Neural cell (in vitro differentiated cells): ENCODE measurements at regions not wholly inside any gene's neighbourhood (a gene's known extent, or its start where the extent isn't known, plus 50 kb on each side); places are given as distances from the start of the nearest gene placed in this dataset.
A peak's percentile ranks its signal among the peaks of the same experiment; 100 is the strongest.

Experiments
- H2AFZ ChIP-seq: fragments of 200-600, 300-800 bp; sonication (generic), shearing (Covaris generic); 2 replicates; pipeline ENCODE4 v1.6.0; 2014; ENCODE audit warnings: low read depth, mild to moderate bottlenecking, antibody characterized with exemption, low read length, moderate library complexity
- H3F3A ChIP-seq: fragments of 200-600 bp; shearing (Covaris generic); 2 replicates; pipeline ENCODE4 v1.6.1; 2016; ENCODE audit warnings: mild to moderate bottlenecking, moderate library complexity, mixed read lengths, antibody characterized with exemption, low read length; ENCODE audit not compliant: insufficient read depth, poor library complexity, severe bottlenecking
- H3K27ac ChIP-seq: fragments of 200-600, 300-800 bp; sonication (generic), shearing (Covaris generic); 2 replicates; pipeline ENCODE4 v1.5.1; 2014; ENCODE audit warnings: mild to moderate bottlenecking, low read length, moderate library complexity
- H3K27me3 ChIP-seq: fragments of 300-800, 200-600 bp; sonication (generic), shearing (Covaris generic); 2 replicates; pipeline ENCODE4 v1.6.0; 2014; ENCODE audit warnings: mild to moderate bottlenecking, low read depth, low read length, moderate library complexity; ENCODE audit not compliant: insufficient read depth
- H3K36me3 ChIP-seq: fragments of 300-800, 200-600 bp; sonication (generic), shearing (Covaris generic); 2 replicates; pipeline ENCODE4 v1.5.1; 2014; ENCODE audit warnings: mild to moderate bottlenecking, antibody characterized with exemption, low read length, moderate library complexity; ENCODE audit not compliant: insufficient read depth
- H3K4me2 ChIP-seq: fragments of 300-800, 200-600 bp; sonication (generic), shearing (Covaris generic); 2 replicates; pipeline ENCODE4 v1.6.0; 2014; ENCODE audit warnings: mild to moderate bottlenecking, low read length
- H3K4me3 ChIP-seq: fragments of 300-800, 200-600 bp; sonication (generic), shearing (Covaris generic); 2 replicates; pipeline ENCODE4 v1.5.1; 2014; ENCODE audit warnings: mild to moderate bottlenecking, low read length, moderate library complexity
- H3K79me2 ChIP-seq: fragments of 200-600 bp; shearing (Covaris generic); replicated peaks from 2 replicates; pipeline ENCODE4 v1.6.0; 2014; ENCODE audit warnings: mild to moderate bottlenecking, low read length, moderate library complexity; ENCODE audit not compliant: insufficient read depth
- H3K9ac ChIP-seq: fragments of 300-800, 200-600 bp; sonication (generic), shearing (Covaris generic); 2 replicates; pipeline ENCODE4 v1.6.1; 2016; ENCODE audit warnings: mild to moderate bottlenecking, low read length, mixed read lengths
- H3K9me2 ChIP-seq: fragments of 200-600 bp; shearing (Covaris generic); 2 replicates; pipeline ENCODE4 v1.6.1; 2016; ENCODE audit warnings: mild to moderate bottlenecking, low read length, mixed read lengths; ENCODE audit not compliant: insufficient read depth
- H3K9me3 ChIP-seq: fragments of 200-600, 300-800 bp; sonication (generic), shearing (Covaris generic); 2 replicates; pipeline ENCODE4 v1.6.1; 2016; ENCODE audit warnings: mild to moderate bottlenecking, mixed run types, low read length, moderate library complexity, mixed read lengths
- H4K20me1 ChIP-seq: fragments of 200-600 bp; shearing (Covaris generic); 2 replicates; pipeline ENCODE4 v1.6.1; 2016; ENCODE audit warnings: mild to moderate bottlenecking, mixed run types; ENCODE audit not compliant: insufficient read depth
- EP300 ChIP-seq: fragments of 450-650 bp; conservative IDR thresholded peaks from 2 replicates; pipeline ENCODE4 v1.6.1; 2014; ENCODE audit warnings: antibody characterized with exemption, mild to moderate bottlenecking, moderate library complexity; ENCODE audit not compliant: poor library complexity, severe bottlenecking
- EZH2 ChIP-seq: fragments of 200-600, 300-800 bp; shearing (Covaris generic), sonication (generic); IDR thresholded peaks from 2 replicates; pipeline ENCODE4 v1.6.1; 2014; ENCODE audit warnings: antibody characterized with exemption, low read length, borderline replicate concordance, mild to moderate bottlenecking; ENCODE audit not compliant: insufficient read depth, poor library complexity, severe bottlenecking
- MXI1 ChIP-seq: fragments of 450-650 bp; conservative IDR thresholded peaks from 2 replicates; pipeline ENCODE4 v1.6.1; 2014; ENCODE audit warnings: antibody characterized with exemption, mild to moderate bottlenecking; ENCODE audit not compliant: poor library complexity, severe bottlenecking
- POLR2AphosphoS5 ChIP-seq: IDR thresholded peaks from 2 replicates; pipeline ENCODE4 v1.6.1; 2012
- RAD21 ChIP-seq: fragments of 450-650 bp; conservative IDR thresholded peaks from 2 replicates; pipeline ENCODE4 v1.6.1; 2014; ENCODE audit warnings: antibody characterized with exemption, mild to moderate bottlenecking, moderate library complexity
- REST ChIP-seq: IDR thresholded peaks from 2 replicates; pipeline ENCODE4 v1.6.1; 2012; ENCODE audit warnings: borderline replicate concordance
- SMC3 ChIP-seq: fragments of 450-650 bp; conservative IDR thresholded peaks from 2 replicates; pipeline ENCODE4 v1.6.1; 2014; ENCODE audit warnings: antibody characterized with exemption, mild to moderate bottlenecking, moderate library complexity; ENCODE audit not compliant: poor library complexity
- TAF1 ChIP-seq: IDR thresholded peaks from 2 replicates; pipeline ENCODE4 v1.6.1; 2012; ENCODE audit warnings: low read depth
- TF ChIP-seq, protein P1 (sequence below): fragments of 450-650 bp; IDR thresholded peaks from 2 replicates; pipeline ENCODE4 v1.5.1; 2014; ENCODE audit warnings: antibody characterized with exemption, mild to moderate bottlenecking, moderate library complexity; ENCODE audit not compliant: poor library complexity, severe bottlenecking

GRCh38 chr11:27255447-27255828, 107.6 kb downstream of the CCDC34 start:
- H3K4me3 ChIP-seq = no peak overlapping the region
- H3F3A ChIP-seq = no peaks in the 10 kb centered on the region
- H3K4me2 ChIP-seq = no peak overlapping the region
- TF ChIP-seq EZH2 = no peak
- no peaks in the 10 kb centered on the region for H4K20me1 ChIP-seq
- peak overlapping the region; percentile 46 for H3K27ac ChIP-seq
- H3K79me2 ChIP-seq = no peaks in the 10 kb centered on the region
- H3K27me3 ChIP-seq = no peaks in the 10 kb centered on the region
- H3K9ac ChIP-seq = no peak overlapping the region
- H2AFZ ChIP-seq = no peak overlapping the region
- no peaks in the 10 kb centered on the region for H3K9me2 ChIP-seq
- H3K9me3 ChIP-seq = no peaks in the 10 kb centered on the region
- H3K36me3 ChIP-seq = no peaks in the 10 kb centered on the region

DNA sequence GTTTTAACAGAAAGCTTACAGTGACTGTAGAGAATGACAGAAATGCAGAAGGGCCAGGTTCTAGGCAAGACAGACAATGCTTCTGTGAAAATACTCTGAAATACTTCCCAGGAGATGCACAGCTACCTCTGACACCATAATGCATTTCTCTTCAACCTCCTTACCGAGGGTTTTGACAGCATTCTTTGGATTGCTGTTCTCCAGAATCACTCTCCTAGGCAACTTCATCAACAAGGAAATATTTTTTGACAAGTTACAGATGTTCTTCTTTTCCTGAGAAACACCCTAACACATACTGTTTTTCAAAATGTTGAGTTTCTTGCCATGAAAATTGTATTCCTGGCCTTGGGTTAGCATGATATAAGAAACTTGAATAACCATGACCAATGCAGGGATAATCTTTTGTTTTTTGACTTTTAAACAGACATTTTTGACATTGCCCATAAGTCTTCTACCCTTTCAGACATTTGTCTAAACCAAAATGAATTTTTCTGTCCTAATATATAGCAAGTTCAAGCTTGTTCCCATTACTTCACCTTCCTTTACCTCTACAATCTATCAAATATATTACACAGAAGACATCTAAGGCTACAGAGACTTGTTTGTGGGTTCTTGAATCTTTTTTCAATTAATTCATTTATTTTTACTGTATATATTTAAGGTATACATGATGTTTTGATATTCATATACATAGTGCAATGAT, 108.1 kb downstream of the CCDC34 start:
- H3K27me3 ChIP-seq = no peaks in the 10 kb centered on the region
- no peaks in the 10 kb centered on the region for H3K9me2 ChIP-seq
- H3K79me2 ChIP-seq = no peaks in the 10 kb centered on the region
- no peak overlapping the region for H3K4me3 ChIP-seq
- TF ChIP-seq EP300 = peak; percentile 86
- TF ChIP-seq EZH2 = no peak
- TF ChIP-seq POLR2AphosphoS5 = peak; percentile 51
- TF ChIP-seq REST = peak; percentile 47
- no peaks in the 10 kb centered on the region for H3F3A ChIP-seq
- no peak overlapping the region for H2AFZ ChIP-seq
- no peaks in the 10 kb centered on the region for H4K20me1 ChIP-seq
- H3K36me3 ChIP-seq = no peaks in the 10 kb centered on the region
- H3K9me3 ChIP-seq = no peaks in the 10 kb centered on the region
- H3K9ac ChIP-seq = no peak overlapping the region
- H3K27ac ChIP-seq = peak overlapping the region; percentile 46
- no peak overlapping the region for H3K4me2 ChIP-seq

DNA sequence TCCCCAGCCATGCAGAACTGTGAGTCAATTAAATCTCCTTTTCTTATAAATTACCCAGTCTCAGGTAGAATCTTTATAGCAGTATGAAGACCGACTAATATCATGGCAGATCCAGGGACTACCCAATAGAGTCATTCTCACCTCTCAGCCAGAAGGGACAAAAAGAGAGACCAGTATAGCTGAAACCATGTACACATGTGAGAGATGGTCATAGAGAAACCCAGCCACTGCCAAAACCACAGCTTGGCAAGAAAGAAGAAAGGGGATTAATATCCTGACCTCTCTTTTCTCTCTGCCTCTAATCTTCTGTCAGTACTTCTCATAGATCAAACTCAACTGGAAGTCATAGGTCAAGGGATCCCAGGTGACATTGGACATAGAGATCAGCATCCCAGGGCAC, 109.8 kb downstream of the CCDC34 start:
- no peaks in the 10 kb centered on the region for H3K36me3 ChIP-seq
- H3K9ac ChIP-seq = no peak overlapping the region
- no peaks in the 10 kb centered on the region for H4K20me1 ChIP-seq
- no peaks in the 10 kb centered on the region for H3K9me3 ChIP-seq
- H3K4me3 ChIP-seq = no peak overlapping the region
- TF ChIP-seq REST (no peak), POLR2AphosphoS5 (no peak), TAF1 (no peak), RAD21 (no peak), EZH2 (no peak), MXI1 (no peak), SMC3 (no peak), EP300 (no peak)
- TF ChIP-seq, protein P1, sequence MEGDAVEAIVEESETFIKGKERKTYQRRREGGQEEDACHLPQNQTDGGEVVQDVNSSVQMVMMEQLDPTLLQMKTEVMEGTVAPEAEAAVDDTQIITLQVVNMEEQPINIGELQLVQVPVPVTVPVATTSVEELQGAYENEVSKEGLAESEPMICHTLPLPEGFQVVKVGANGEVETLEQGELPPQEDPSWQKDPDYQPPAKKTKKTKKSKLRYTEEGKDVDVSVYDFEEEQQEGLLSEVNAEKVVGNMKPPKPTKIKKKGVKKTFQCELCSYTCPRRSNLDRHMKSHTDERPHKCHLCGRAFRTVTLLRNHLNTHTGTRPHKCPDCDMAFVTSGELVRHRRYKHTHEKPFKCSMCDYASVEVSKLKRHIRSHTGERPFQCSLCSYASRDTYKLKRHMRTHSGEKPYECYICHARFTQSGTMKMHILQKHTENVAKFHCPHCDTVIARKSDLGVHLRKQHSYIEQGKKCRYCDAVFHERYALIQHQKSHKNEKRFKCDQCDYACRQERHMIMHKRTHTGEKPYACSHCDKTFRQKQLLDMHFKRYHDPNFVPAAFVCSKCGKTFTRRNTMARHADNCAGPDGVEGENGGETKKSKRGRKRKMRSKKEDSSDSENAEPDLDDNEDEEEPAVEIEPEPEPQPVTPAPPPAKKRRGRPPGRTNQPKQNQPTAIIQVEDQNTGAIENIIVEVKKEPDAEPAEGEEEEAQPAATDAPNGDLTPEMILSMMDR = no peak
- no peaks in the 10 kb centered on the region for H3F3A ChIP-seq
- no peaks in the 10 kb centered on the region for H3K27me3 ChIP-seq
- H3K9me2 ChIP-seq = no peaks in the 10 kb centered on the region
- no peak overlapping the region for H3K4me2 ChIP-seq
- H3K79me2 ChIP-seq = no peaks in the 10 kb centered on the region
- no peak overlapping the region for H3K27ac ChIP-seq
- H2AFZ ChIP-seq = no peak overlapping the region
